ENCODE measurements at regions not wholly inside any gene's neighbourhood (a gene's known extent, or its start where the extent isn't known, plus 50 kb on each side); places are given as distances from the start of the nearest gene placed in this dataset.

GRCh38 chr5:90251447-90251846 is 158.1 kb downstream of the CETN3 start:
- no peak for TF ChIP-seq EZH2 (IDR thresholded peaks at IDR 0.05; ENCODE audit: insufficient read depth, poor library complexity, severe bottlenecking)
- no peak for TF ChIP-seq EZH2phosphoT487 (IDR thresholded peaks at IDR 0.05; ENCODE audit: insufficient read depth, low read depth)
